GM12865 (cell line): ENCODE measurements at regions not wholly inside any gene's neighbourhood (a gene's known extent, or its start where the extent isn't known, plus 50 kb on each side); places are given as distances from the start of the nearest gene placed in this dataset.

ENCODE experiments used
- DNase-seq: peaks from one replicate; pipeline ENCODE4 v3.0.0; 2010; ENCODE audit warnings: low read depth
- H3K4me3 ChIP-seq: 2 replicates; pipeline ENCODE4 v1.5.1; 2011; ENCODE audit warnings: mild to moderate bottlenecking, low read depth, low read length, control low read depth
- TF ChIP-seq, protein P1 (sequence below): IDR thresholded peaks from 2 replicates; pipeline ENCODE4 v1.5.1; 2011; ENCODE audit warnings: low read length, control low read depth, low read depth, inconsistent platforms; ENCODE audit not compliant: insufficient read depth; ENCODE audit errors: missing control alignments

DNA sequence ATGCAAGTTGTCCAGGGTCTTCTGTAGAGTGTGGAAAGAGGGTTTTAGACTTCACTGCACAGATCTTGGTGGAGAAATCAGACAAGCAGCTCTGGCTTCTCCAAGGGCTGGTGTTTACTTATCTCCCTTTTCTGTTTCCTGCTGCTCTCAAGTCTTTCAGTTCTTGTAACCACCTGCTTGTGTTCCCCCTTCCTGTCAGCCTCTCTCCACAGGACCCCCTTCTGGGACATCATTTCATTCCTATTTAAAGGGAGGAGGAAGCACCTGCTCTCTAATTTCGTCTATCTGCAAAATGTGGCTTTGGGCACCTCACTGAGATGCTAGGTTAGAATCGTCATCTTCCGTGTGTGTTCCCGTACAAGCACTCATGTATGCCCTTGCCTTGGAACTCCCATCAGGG is 636.2 kb downstream of the MTRR start:
- TF ChIP-seq, protein P1, sequence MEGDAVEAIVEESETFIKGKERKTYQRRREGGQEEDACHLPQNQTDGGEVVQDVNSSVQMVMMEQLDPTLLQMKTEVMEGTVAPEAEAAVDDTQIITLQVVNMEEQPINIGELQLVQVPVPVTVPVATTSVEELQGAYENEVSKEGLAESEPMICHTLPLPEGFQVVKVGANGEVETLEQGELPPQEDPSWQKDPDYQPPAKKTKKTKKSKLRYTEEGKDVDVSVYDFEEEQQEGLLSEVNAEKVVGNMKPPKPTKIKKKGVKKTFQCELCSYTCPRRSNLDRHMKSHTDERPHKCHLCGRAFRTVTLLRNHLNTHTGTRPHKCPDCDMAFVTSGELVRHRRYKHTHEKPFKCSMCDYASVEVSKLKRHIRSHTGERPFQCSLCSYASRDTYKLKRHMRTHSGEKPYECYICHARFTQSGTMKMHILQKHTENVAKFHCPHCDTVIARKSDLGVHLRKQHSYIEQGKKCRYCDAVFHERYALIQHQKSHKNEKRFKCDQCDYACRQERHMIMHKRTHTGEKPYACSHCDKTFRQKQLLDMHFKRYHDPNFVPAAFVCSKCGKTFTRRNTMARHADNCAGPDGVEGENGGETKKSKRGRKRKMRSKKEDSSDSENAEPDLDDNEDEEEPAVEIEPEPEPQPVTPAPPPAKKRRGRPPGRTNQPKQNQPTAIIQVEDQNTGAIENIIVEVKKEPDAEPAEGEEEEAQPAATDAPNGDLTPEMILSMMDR, result no peak

DNA sequence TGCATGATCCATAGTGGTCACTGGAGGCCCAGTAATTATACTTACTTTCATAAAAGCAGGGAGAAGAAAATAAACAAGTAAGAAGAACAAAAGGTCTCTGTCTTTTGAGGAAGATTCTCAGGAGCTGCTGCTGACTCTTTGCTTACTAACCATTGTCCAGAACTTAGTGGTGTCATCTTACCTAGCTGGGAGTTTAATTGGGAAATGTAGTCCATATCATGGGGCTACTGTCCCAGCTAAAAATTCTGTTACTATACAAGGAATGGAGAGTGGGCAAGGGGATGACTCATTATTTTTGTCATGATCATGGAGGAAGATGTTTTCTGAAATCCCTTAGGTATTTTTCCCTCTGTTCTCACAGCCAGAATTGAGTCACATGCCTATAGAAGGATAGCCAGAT is 639.3 kb downstream of the MTRR start:
- no peak overlapping the region for H3K4me3 ChIP-seq
- DNase-seq, result no peak
- TF ChIP-seq, protein P1, result no peak

More for the DNA sequence above, 636.2 kb downstream of the MTRR start:
- no peak for DNase-seq
- H3K4me3 ChIP-seq, result no peak overlapping the region

DNA sequence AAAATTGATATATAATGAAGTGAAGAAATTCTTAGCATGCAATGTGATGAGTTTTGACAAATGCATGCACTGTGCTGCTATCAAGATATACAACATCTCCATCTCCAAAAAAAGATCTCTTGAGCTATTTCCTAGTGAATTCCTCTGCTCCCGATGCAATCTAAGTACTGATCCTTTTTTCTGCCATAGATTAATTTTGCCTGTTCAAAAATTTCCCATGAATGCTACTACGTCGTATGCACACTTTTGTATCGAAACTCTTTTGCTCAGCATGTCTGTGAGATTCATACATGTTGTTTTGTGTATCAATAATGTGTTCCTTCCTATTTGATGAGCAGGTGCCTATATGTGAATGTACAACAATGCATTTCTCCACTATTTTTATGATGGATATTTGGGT is 647.4 kb downstream of the MTRR start:
- TF ChIP-seq, protein P1, result no peak
- DNase-seq, result no peak

DNA sequence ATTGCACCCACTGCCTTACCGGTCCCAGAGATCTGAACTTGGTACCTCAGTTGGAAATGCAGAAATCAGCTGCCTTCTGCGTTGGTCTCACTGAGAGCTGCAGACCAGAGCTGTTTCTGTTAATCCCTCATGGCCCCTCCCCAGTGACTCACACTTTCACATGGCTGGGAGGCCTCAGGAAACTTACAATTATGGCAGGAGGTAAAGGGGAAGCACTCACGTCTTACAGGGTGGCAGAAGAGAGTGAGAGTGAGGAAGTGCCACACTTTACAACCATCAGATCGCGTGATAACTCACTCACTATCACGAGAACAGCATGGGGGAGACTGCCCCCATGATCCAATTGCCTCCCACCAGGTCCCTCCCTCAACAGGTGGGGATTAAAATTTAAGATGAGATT is 648.5 kb downstream of the MTRR start:
- TF ChIP-seq, protein P1, result no peak
- no peak overlapping the region for H3K4me3 ChIP-seq
- DNase-seq, result no peak

More for the DNA sequence above, 647.4 kb downstream of the MTRR start:
- no peak overlapping the region for H3K4me3 ChIP-seq

DNA sequence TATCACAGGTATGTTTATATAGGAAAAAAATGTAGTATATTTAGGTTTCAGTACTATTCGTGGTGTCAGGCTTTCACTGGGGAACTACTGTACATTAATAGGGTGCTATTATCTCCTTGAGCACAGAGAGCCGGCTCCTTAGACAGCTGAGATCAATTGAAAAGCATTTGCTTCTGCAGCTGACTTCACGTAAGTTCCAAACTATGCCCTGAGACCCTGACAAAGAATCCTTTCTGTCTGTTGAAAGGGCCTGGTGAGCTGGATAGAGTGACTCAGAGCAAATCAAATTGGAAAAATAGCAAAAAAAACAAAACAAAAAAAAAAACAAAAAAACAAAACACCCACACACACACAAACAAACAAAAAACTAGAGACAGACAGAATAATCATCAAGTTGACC is 652.0 kb downstream of the MTRR start:
- TF ChIP-seq, protein P1, result no peak
- no peak overlapping the region for H3K4me3 ChIP-seq
- DNase-seq, result no peak

DNA sequence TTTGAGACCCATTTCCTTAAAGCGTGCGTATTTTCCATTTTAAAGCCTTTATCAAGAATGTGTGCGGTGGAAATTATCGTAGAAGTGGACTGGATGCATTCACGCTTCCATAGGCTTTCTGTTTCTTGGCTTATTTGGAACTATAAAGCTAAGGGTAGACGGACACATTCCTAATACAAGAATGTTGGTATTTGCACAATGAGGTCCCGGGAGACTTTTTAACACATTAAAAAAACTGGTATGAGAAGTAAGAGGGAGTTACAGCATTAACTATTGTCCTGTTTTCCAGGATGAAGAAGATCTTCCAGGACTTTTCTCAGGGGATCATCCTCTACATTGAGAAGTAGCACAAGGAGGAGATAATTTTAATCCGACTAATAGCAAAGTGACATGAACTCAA is 653.0 kb downstream of the MTRR start:
- TF ChIP-seq, protein P1, result no peak
- no peak overlapping the region for H3K4me3 ChIP-seq
- DNase-seq, result no peak

DNA sequence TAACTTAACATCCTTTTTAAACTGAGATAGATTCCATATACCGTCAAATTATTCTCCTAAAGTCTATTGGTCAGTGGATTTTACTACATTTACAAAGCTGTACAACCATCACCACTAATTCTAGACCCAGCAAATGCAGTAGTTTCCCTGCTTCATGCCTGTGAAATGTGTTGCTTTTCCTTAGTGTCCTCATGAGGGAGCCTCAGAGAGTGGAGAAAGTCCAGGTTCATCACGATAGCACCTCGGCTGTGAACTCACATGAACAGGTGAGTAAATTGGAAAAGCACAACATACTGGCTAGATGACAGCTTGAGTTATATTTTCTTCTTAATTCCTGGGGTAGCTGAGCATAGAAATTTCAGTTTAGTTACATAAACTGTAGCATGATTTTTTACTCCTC is 653.7 kb downstream of the MTRR start:
- no peak overlapping the region for H3K4me3 ChIP-seq
- TF ChIP-seq, protein P1, result no peak
- DNase-seq, result no peak
